Activated B cell treated with CpG ODN at 0.5 μM for 24 hours (primary cell): ENCODE measurements at regions not wholly inside any gene's neighbourhood (a gene's known extent, or its start where the extent isn't known, plus 50 kb on each side); places are given as distances from the start of the nearest gene placed in this dataset.

Experiments used
- ATAC-seq: fragments of 200-7000 bp; cut with Tn5 transposase; one replicate; pipeline ENCODE4 v1.10.0; 2021; ENCODE audit warnings: low read depth, mild to moderate bottlenecking, moderate library complexity
- CTCF ChIA-PET: fragments of 350-600 bp; sonication (Branson Sonifier 250); formaldehyde crosslinking; loops from one replicate; lab custom pipeline; 2021; ENCODE audit warnings: antibody characterized with exemption; lab: Charles Lee
- POLR2A ChIA-PET: fragments of 350-600 bp; sonication (Branson Sonifier 250); formaldehyde crosslinking; loops from one replicate; lab custom pipeline; 2021; ENCODE audit warnings: antibody characterized with exemption; lab: Charles Lee
- DNase-seq: peaks from one replicate; pipeline ENCODE4 v3.0.0; 2022
- H3K27ac Mint-ChIP-seq: one replicate; pipeline ENCODE4 v1.8.0; 2020; ENCODE audit warnings: mixed read lengths
- H3K27me3 Mint-ChIP-seq: one replicate; pipeline ENCODE4 v1.8.0; 2021; ENCODE audit warnings: mixed read lengths
- H3K36me3 Mint-ChIP-seq: one replicate; pipeline ENCODE4 v1.8.0; 2021; ENCODE audit warnings: low read depth, mixed read lengths
- H3K4me1 Mint-ChIP-seq: one replicate; pipeline ENCODE4 v1.8.0; 2021; ENCODE audit warnings: mixed read lengths
- H3K4me3 Mint-ChIP-seq: one replicate; pipeline ENCODE4 v1.8.0; 2020; ENCODE audit warnings: mild to moderate bottlenecking, mixed read lengths
- H3K9me3 Mint-ChIP-seq: one replicate; pipeline ENCODE4 v1.8.0; 2020; ENCODE audit warnings: mixed read lengths
- intact Hi-C: fragments of 100-400 bp; cut with micrococcal nuclease; formaldehyde crosslinking; loops from one replicate; pipeline ENCODE4 v1.15.1; 2024
- TF ChIP-seq, protein P1 (sequence below): fragments of 200-600 bp; IDR thresholded peaks from one replicate; pipeline ENCODE4 v1.8.0; 2022; ENCODE audit warnings: antibody characterized with exemption, mild to moderate bottlenecking

DNA sequence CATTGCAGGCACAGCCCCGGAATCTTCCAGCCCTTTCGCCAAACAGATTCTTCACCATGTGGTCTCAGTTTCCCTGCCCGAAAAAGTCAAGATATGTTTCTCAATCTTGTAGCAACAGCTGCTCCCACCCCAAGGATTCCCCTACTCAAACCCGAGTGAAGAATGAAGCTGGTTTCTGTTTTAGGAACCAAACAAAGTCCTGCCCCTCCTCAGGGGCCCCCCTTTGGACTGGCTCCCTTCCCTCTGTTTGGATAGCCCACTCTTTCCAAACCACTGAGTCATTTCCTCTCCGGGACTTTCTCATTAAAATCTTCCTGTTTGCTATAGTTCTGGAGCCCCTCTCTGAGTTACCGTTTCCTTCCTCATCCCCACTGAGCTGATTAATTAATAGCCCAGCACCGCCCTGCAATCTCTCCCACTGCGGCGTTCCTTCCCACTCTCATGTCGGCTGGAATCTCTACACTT, 100.9 kb downstream of the TSEN15 start:
- no peak for ATAC-seq

DNA sequence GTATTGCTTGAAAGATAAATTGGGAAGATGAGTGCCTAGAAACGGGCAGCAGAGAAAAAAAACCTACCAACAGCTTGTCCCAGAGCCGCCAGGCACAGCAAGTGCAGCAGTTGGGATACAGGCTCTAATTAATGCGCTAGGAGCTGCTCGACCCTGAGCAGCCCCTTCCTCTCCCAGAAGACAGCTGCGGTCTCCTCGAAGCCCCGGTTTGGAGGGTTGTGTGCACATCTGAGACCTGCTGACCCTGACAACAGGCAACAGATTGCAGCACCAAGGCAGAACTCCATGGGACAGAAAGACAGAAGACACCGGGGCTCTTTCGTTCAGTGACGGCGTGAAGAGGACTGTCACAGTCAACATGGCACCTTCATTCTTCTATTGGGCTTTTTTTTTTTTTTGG, 101.4 kb downstream of the TSEN15 start:
- no peak overlapping the region for H3K27ac Mint-ChIP-seq
- TF ChIP-seq, protein P1, sequence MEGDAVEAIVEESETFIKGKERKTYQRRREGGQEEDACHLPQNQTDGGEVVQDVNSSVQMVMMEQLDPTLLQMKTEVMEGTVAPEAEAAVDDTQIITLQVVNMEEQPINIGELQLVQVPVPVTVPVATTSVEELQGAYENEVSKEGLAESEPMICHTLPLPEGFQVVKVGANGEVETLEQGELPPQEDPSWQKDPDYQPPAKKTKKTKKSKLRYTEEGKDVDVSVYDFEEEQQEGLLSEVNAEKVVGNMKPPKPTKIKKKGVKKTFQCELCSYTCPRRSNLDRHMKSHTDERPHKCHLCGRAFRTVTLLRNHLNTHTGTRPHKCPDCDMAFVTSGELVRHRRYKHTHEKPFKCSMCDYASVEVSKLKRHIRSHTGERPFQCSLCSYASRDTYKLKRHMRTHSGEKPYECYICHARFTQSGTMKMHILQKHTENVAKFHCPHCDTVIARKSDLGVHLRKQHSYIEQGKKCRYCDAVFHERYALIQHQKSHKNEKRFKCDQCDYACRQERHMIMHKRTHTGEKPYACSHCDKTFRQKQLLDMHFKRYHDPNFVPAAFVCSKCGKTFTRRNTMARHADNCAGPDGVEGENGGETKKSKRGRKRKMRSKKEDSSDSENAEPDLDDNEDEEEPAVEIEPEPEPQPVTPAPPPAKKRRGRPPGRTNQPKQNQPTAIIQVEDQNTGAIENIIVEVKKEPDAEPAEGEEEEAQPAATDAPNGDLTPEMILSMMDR: no peak
- no peaks in the 10 kb centered on the region for H3K36me3 Mint-ChIP-seq
- CTCF ChIA-PET: no interaction called here
- POLR2A ChIA-PET: no interaction called here
- DNase-seq: no peak
- peaks cover 23% of the 10 kb centered on the region for H3K27me3 Mint-ChIP-seq
- intact Hi-C loops: no loop called here
- H3K9me3 Mint-ChIP-seq: no peaks in the 10 kb centered on the region
- peak overlapping the region; percentile 15 for H3K4me3 Mint-ChIP-seq
- ATAC-seq: no peak
- H3K4me1 Mint-ChIP-seq: peaks cover 10% of the 10 kb centered on the region

More for the DNA sequence above, 100.9 kb downstream of the TSEN15 start:
- TF ChIP-seq, protein P1: no peak
- intact Hi-C loops: no loop called here
- CTCF ChIA-PET: interaction anchor here (0.9 kb wide), 1 partner anchor 9 kb away, joined by 3 read pairs; no protein-coding TSS in a partner anchor
- Mint-ChIP-seq H3K9me3 (no peaks in the 10 kb centered on the region), H3K4me1 (peaks cover 10% of the 10 kb centered on the region), H3K4me3 (peak overlapping the region; percentile 15), H3K36me3 (no peaks in the 10 kb centered on the region), H3K27me3 (peaks cover 23% of the 10 kb centered on the region), H3K27ac (no peak overlapping the region)
- POLR2A ChIA-PET: no interaction called here
- DNase-seq: no peak

DNA sequence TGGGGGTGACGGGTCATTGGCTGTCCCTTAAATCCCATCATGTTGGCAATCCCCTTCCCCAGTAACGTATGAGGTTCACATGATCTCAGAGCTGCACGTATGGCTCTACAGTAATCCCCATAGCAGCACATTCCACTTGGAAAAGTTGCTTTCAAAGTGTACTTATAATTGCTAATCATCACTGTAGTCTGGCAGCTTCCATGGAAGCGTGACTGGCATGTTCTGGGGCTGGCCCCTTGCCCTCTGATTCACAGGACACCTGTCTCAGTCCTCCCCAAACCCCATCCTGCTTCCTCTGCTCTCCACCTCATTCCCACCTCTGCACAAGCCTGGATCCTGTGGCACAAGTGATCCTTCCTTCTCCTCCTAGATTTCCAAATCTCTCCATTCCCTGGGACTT, 102.2 kb downstream of the TSEN15 start:
- TF ChIP-seq, protein P1: no peak
- peaks cover 21% of the 10 kb centered on the region for H3K27me3 Mint-ChIP-seq
- H3K9me3 Mint-ChIP-seq: no peaks in the 10 kb centered on the region
- CTCF ChIA-PET: no interaction called here
- no peaks in the 10 kb centered on the region for H3K36me3 Mint-ChIP-seq
- ATAC-seq: no peak
- H3K4me3 Mint-ChIP-seq: no peak overlapping the region
- DNase-seq: no peak
- intact Hi-C loops: no loop called here
- peaks cover 10% of the 10 kb centered on the region for H3K4me1 Mint-ChIP-seq
- no peak overlapping the region for H3K27ac Mint-ChIP-seq
- POLR2A ChIA-PET: no interaction called here

DNA sequence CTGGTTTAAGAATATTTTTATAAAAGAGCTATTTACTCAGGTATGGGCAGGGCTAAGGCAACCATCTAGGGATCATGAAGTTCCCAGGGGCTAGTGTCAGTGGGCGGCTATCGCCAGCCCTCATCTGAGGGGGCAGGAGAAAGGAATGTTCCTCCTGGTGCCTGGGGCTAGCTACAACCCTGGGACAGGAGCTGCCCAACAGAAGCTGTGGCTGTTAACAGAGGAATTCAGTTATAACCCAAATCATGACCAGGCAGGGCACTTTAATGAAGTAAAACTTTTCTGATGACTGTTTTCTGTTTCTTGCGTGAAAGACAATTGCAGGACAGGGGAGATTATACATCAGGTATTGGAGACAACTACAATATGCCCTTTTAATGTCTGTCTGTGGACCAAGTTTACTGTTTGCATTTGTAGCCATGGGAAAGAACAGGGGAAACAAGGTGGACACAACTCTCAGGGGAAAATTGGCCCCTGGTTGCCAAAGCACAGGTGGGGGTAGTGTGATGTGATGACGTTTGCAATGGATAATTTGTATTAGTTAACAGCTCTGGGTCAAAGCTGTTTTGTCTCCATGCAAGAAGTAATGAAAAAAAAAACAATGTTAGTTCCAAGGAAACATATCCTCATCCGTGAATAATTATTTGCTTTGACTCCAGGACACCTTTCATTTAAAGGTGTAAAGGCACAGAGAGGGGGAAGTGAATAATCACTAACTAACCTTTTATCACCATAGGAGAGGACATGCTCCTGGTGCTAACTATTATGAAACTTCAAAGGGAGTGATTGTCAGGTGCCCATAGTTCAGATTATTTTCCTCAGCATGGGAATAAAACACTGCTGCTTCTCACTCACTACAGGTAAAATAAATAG, 105.2 kb downstream of the TSEN15 start:
- Mint-ChIP-seq H3K4me1 (peaks cover 10% of the 10 kb centered on the region), H3K36me3 (no peaks in the 10 kb centered on the region), H3K4me3 (no peak overlapping the region), H3K9me3 (no peaks in the 10 kb centered on the region), H3K27ac (no peak overlapping the region), H3K27me3 (peaks cover 20% of the 10 kb centered on the region)
- intact Hi-C loops: no loop called here
- TF ChIP-seq, protein P1: no peak
- DNase-seq (no peak), ATAC-seq (no peak)
- CTCF ChIA-PET: no interaction called here
- POLR2A ChIA-PET: no interaction called here

DNA sequence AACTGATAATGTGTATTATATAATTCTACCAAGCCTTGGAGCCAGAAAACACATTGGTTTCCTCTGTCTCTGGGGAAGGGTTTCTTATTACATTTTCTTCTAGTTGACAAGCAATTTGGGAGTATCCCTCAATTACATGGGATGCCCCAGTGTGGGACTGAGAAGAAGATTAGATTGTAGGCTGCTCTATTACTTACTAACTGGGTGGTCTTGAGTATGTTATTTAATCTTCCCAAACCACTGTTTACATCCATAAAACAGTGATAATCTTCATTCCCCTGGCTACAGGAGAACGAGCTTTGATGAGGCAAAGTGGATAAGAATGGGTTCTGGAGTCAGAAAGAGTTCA, 105.8 kb downstream of the TSEN15 start:
- TF ChIP-seq, protein P1: no peak
- Mint-ChIP-seq H3K4me3 (no peak overlapping the region), H3K36me3 (no peaks in the 10 kb centered on the region), H3K9me3 (no peaks in the 10 kb centered on the region), H3K27ac (no peak overlapping the region), H3K4me1 (peaks cover 9% of the 10 kb centered on the region), H3K27me3 (peaks cover 18% of the 10 kb centered on the region)
- POLR2A ChIA-PET: no interaction called here
- no peak for ATAC-seq
- CTCF ChIA-PET: no interaction called here
- intact Hi-C loops: no loop called here
- no peak for DNase-seq
